Neural progenitor cell (in vitro differentiated cells): ENCODE measurements at regions not wholly inside any gene's neighbourhood (a gene's known extent, or its start where the extent isn't known, plus 50 kb on each side); places are given as distances from the start of the nearest gene placed in this dataset.

ENCODE experiments used
- CTCF ChIP-seq: fragments of 200-600 bp; sonication (generic); IDR thresholded peaks from 2 replicates; pipeline ENCODE4 v1.5.1; 2017; ENCODE audit warnings: antibody characterized with exemption, mild to moderate bottlenecking
- EZH2 ChIP-seq: fragments of 200-600 bp; sonication (generic); IDR thresholded peaks from 2 replicates; pipeline ENCODE4 v1.6.1; 2017; ENCODE audit warnings: antibody characterized with exemption, mild to moderate bottlenecking, moderate library complexity

DNA sequence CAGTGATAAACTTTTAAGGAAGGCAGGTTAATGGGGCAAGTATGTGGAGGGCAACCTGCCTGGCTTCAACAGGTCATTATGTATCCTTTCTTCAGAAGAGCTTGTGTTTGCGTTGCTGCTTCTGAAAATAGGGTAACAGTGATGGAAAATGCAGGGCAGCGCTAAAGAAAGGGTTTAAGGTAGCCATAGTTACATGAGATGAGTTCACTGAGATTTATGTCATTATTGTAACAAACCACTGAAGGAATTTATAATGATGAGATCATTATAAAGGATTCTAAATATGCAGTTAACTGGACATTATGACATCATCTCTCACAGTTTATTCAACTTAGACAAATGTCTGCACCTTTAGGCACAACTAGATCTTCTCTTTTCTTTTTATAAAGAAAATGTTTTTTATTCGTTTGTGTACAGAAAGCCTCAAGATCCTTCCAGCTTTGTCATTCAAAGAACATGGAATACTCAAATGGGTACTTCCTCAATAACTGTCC lies 291.6 kb upstream of the SMARCA2 start:
- TF ChIP-seq EZH2 (no peak), CTCF (no peak)
